ENCODE measurements at regions not wholly inside any gene's neighbourhood (a gene's known extent, or its start where the extent isn't known, plus 50 kb on each side); places are given as distances from the start of the nearest gene placed in this dataset.

DNA sequence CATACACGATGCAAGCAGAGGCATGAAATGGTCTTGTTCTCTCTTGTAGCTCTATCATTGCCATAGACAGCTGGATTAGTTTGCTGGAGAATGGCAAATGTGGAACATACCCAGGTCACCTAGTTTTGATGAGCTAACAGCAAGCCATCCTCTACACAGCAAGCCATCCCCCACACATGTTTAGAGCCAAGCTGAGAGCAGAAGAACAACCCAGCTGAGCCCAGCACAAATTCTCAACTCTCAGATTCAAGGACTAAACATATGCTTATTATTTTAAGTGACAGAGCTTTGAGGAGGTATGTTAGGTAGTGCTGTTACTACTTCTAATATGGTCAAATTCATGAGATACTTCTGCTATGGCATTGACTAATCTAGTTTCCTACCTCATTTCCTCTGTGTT lies 230.3 kb downstream of the OTOR start:
- Mint-ChIP-seq H3K4me1 (no peaks in the 10 kb centered on the region), H3K36me3 (no peaks in the 10 kb centered on the region), H3K27ac (no peak overlapping the region), H3K9me3 (peaks cover 3 to 18% (median 15%) of the 10 kb centered on the region in 7 donors), H3K27me3 (ENCODE audit: low read depth in 3 of 3) (no peaks in the 10 kb centered on the region), H3K4me3 (no peak overlapping the region)
- Histone ChIP-seq H3K27ac (ENCODE audit: low read depth in 1 of 2, low read length in 2 of 2) (no peak overlapping the region), H3K79me2 (ENCODE audit: insufficient read depth, low read length) (no peaks in the 10 kb centered on the region), H3K36me3 (replicated peaks in 1 of 2; ENCODE audit: control insufficient read depth in 1 of 2, insufficient read depth in 2 of 2, low read length in 2 of 2) (no peaks in the 10 kb centered on the region), H3K9ac (ENCODE audit: insufficient read depth, low read length, poor library complexity, severe bottlenecking) (no peak overlapping the region), H3K4me3 (replicated peaks in 1 of 3; ENCODE audit: low read depth in 2 of 3, low read length in 3 of 3) (no peak overlapping the region), H3K4me1 (ENCODE audit: control insufficient read depth in 1 of 2, insufficient read depth in 2 of 2, low read length in 2 of 2) (no peaks in the 10 kb centered on the region), H2AFZ (ENCODE audit: insufficient read depth, low read depth, low read length, poor library complexity, severe bottlenecking) (no peak overlapping the region), H4K20me1 (ENCODE audit: insufficient read depth, low read length) (no peaks in the 10 kb centered on the region), H3K4me2 (replicated peaks; ENCODE audit: extremely low read depth, low read length, poor library complexity, severe bottlenecking) (no peak overlapping the region), H3K27me3 (ENCODE audit: control insufficient read depth in 2 of 2, insufficient read depth in 2 of 2, low read length in 2 of 2) (no peaks in the 10 kb centered on the region), H3K9me3 (replicated peaks in 1 of 2; ENCODE audit: control insufficient read depth in 1 of 2, insufficient read depth in 1 of 2, low read length in 2 of 2) (peaks cover 23 to 30% of the 10 kb centered on the region in 2 donors)
- intact Hi-C loops (cut with micrococcal nuclease), result no loop called here
- TF ChIP-seq, protein P1, sequence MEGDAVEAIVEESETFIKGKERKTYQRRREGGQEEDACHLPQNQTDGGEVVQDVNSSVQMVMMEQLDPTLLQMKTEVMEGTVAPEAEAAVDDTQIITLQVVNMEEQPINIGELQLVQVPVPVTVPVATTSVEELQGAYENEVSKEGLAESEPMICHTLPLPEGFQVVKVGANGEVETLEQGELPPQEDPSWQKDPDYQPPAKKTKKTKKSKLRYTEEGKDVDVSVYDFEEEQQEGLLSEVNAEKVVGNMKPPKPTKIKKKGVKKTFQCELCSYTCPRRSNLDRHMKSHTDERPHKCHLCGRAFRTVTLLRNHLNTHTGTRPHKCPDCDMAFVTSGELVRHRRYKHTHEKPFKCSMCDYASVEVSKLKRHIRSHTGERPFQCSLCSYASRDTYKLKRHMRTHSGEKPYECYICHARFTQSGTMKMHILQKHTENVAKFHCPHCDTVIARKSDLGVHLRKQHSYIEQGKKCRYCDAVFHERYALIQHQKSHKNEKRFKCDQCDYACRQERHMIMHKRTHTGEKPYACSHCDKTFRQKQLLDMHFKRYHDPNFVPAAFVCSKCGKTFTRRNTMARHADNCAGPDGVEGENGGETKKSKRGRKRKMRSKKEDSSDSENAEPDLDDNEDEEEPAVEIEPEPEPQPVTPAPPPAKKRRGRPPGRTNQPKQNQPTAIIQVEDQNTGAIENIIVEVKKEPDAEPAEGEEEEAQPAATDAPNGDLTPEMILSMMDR (IDR thresholded peaks at IDR 0.05), result no peak
- DNase-seq, result no peak
- WGBS (ENCODE audit: insufficient coverage), result no CpG with 5 or more reads among the region's 1 CpG

DNA sequence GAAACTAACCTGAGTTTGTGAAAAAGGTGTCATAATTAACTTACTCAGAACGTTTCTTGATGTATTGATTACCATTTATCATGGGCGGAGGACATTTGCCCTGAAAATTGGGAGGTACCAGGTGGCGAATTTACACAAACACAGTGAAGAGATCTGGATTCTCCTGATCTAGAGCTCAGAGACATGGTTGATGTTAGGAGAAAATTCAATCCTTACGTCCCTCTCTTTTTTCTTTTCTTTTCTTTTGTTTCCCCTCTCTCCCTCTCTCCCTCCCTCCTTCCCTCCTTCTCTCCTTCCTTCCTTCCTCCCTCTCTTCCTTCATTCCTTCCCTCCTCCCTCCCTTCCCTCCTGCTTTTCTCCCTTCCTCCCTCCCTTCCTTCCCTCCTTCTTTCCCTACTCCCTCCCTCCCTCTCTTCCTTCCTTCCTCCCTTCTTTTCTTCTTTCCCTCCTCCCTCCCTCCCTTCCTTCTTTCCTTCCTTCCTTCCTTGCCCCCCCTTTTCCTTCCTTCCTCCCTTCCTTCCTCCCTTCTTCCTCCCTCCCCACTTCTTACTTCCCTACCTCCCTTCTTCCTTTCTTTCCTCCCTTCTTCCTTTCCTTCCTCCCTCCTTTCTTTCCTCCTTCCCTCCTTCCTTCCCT lies 234.1 kb downstream of the OTOR start:
- Mint-ChIP-seq H3K9me3 (peaks cover 2 to 13% (median 3%) of the 10 kb centered on the region in 7 donors), H3K4me1 (no peaks in the 10 kb centered on the region), H3K27ac (no peak overlapping the region), H3K36me3 (no peaks in the 10 kb centered on the region), H3K4me3 (no peak overlapping the region), H3K27me3 (ENCODE audit: low read depth in 3 of 3) (no peaks in the 10 kb centered on the region)
- H3K79me2 ChIP-seq (ENCODE audit: insufficient read depth, low read length), result no peaks in the 10 kb centered on the region
- no peaks in the 10 kb centered on the region for H3K36me3 ChIP-seq (replicated peaks in 1 of 2; ENCODE audit: control insufficient read depth in 1 of 2, insufficient read depth in 2 of 2, low read length in 2 of 2)
- no CpG with 5 or more reads among the region's 4 CpGs for WGBS (ENCODE audit: insufficient coverage)
- no peak overlapping the region for H3K9ac ChIP-seq (ENCODE audit: insufficient read depth, low read length, poor library complexity, severe bottlenecking)
- H3K27ac ChIP-seq (ENCODE audit: low read depth in 1 of 2, low read length in 2 of 2), result no peak overlapping the region
- H3K4me3 ChIP-seq (replicated peaks in 1 of 3; ENCODE audit: low read depth in 2 of 3, low read length in 3 of 3), result no peak overlapping the region
- DNase-seq, result no peak
- TF ChIP-seq, protein P1 (IDR thresholded peaks at IDR 0.05), result no peak
- no peaks in the 10 kb centered on the region for H3K4me1 ChIP-seq (ENCODE audit: control insufficient read depth in 1 of 2, insufficient read depth in 2 of 2, low read length in 2 of 2)
- H3K9me3 ChIP-seq (replicated peaks in 1 of 2; ENCODE audit: control insufficient read depth in 1 of 2, insufficient read depth in 1 of 2, low read length in 2 of 2), result peaks cover 7 to 17% of the 10 kb centered on the region in 2 donors
- no peaks in the 10 kb centered on the region for H3K27me3 ChIP-seq (ENCODE audit: control insufficient read depth in 2 of 2, insufficient read depth in 2 of 2, low read length in 2 of 2)
- intact Hi-C loops (cut with micrococcal nuclease), result no loop called here
- H2AFZ ChIP-seq (ENCODE audit: insufficient read depth, low read depth, low read length, poor library complexity, severe bottlenecking), result no peak overlapping the region
- H4K20me1 ChIP-seq (ENCODE audit: insufficient read depth, low read length), result no peaks in the 10 kb centered on the region
- no peak overlapping the region for H3K4me2 ChIP-seq (replicated peaks; ENCODE audit: extremely low read depth, low read length, poor library complexity, severe bottlenecking)

All from CD14-positive monocyte (primary cell).